HG03460 (cell line): ENCODE measurements at regions not wholly inside any gene's neighbourhood (a gene's known extent, or its start where the extent isn't known, plus 50 kb on each side); places are given as distances from the start of the nearest gene placed in this dataset.
"Not testable (repeated sequence)": the region's sequence is repeated elsewhere in the genome, so short reads cannot be mapped to it uniquely, and the experiment has no call there.

Experiments used
- ATAC-seq: cut with Tn5 transposase; IDR thresholded peaks from one replicate; pipeline ENCODE4 v1.9.1; 2021; ENCODE audit not compliant: unreplicated experiment

GRCh38 chr3:145854499-145854898 lies 306.5 kb downstream of the PLOD2 start:
- no peak for ATAC-seq

GRCh38 chr3:145857956-145858355 lies 303.0 kb downstream of the PLOD2 start:
- no peak for ATAC-seq

GRCh38 chr3:145864336-145864735 lies 296.6 kb downstream of the PLOD2 start:
- ATAC-seq, result no peak

GRCh38 chr3:145865399-145866018 lies 295.5 kb downstream of the PLOD2 start:
- no peak for ATAC-seq

- peak; percentile 82 for ATAC-seq
Observed at GRCh38 chr3:145869958-145870357, 291.0 kb downstream of the PLOD2 start.

GRCh38 chr3:145882436-145882835 lies 278.5 kb downstream of the PLOD2 start:
- ATAC-seq, result no peak

- ATAC-seq, result no peak
Observed at GRCh38 chr3:145889730-145890129, 271.3 kb downstream of the PLOD2 start.

- ATAC-seq, result no peak
Observed at GRCh38 chr3:145892869-145893268, 268.1 kb downstream of the PLOD2 start.

GRCh38 chr3:145893331-145893730 lies 267.7 kb downstream of the PLOD2 start:
- no peak for ATAC-seq

GRCh38 chr3:145898487-145898886 lies 262.5 kb downstream of the PLOD2 start:
- no peak for ATAC-seq

GRCh38 chr3:145899241-145899640 lies 261.7 kb downstream of the PLOD2 start:
- peak; percentile 31 for ATAC-seq

GRCh38 chr3:145900056-145900829 lies 260.7 kb downstream of the PLOD2 start:
- ATAC-seq, result peak; percentile 91

GRCh38 chr3:145902166-145902565 lies 258.8 kb downstream of the PLOD2 start:
- ATAC-seq, result no peak

GRCh38 chr3:145903472-145904013 lies 257.4 kb downstream of the PLOD2 start:
- ATAC-seq, result no peak

- no peak for ATAC-seq
Observed at GRCh38 chr3:145904138-145904537, 256.8 kb downstream of the PLOD2 start.

GRCh38 chr3:145906301-145906700 lies 254.7 kb downstream of the PLOD2 start:
- no peak for ATAC-seq

- ATAC-seq, result no peak
Observed at GRCh38 chr3:145906755-145907154, 254.2 kb downstream of the PLOD2 start.

GRCh38 chr3:145911016-145911415 lies 250.0 kb downstream of the PLOD2 start:
- no peak for ATAC-seq

GRCh38 chr3:145915787-145916186 lies 245.2 kb downstream of the PLOD2 start:
- ATAC-seq, result no peak

- not testable (repeated sequence) for ATAC-seq
Observed at GRCh38 chr3:145927736-145928135, 233.2 kb downstream of the PLOD2 start.

- ATAC-seq, result no peak
Observed at GRCh38 chr3:145936971-145937370, 224.0 kb downstream of the PLOD2 start.

- no peak for ATAC-seq
Observed at GRCh38 chr3:145939431-145939830, 221.6 kb downstream of the PLOD2 start.
